ENCODE measurements at regions not wholly inside any gene's neighbourhood (a gene's known extent, or its start where the extent isn't known, plus 50 kb on each side); places are given as distances from the start of the nearest gene placed in this dataset.
A peak's percentile ranks its signal among the peaks of the same experiment; 100 is the strongest.

DNA sequence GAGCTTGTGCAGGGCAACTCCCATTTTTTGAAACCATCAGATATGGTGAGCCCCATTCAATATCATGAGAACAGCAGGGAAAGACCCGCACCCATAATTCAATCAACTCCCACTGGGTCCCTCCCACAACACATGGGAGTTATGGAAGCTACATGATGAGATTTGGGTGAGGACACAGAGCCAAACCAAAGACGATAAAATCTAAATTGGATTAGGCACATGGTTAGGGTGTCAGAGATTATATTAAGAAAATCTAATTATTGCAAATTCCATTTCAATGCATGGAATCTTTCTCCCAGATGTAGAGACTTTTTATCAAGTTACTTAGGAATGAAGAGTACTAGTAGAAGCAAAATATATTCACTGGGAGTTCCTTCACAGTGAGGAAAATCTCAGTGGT, 324.9 kb downstream of the JRKL start:
- Histone ChIP-seq H3K27me3 (ENCODE audit: low read depth) (no peaks in the 10 kb centered on the region), H3K36me3 (no peaks in the 10 kb centered on the region), H3K9me3 (no peaks in the 10 kb centered on the region), H3K4me3 (no peak overlapping the region), H3K27ac (no peak overlapping the region), H3K4me1 (peaks cover 5% of the 10 kb centered on the region)
- TF ChIP-seq, protein P1, sequence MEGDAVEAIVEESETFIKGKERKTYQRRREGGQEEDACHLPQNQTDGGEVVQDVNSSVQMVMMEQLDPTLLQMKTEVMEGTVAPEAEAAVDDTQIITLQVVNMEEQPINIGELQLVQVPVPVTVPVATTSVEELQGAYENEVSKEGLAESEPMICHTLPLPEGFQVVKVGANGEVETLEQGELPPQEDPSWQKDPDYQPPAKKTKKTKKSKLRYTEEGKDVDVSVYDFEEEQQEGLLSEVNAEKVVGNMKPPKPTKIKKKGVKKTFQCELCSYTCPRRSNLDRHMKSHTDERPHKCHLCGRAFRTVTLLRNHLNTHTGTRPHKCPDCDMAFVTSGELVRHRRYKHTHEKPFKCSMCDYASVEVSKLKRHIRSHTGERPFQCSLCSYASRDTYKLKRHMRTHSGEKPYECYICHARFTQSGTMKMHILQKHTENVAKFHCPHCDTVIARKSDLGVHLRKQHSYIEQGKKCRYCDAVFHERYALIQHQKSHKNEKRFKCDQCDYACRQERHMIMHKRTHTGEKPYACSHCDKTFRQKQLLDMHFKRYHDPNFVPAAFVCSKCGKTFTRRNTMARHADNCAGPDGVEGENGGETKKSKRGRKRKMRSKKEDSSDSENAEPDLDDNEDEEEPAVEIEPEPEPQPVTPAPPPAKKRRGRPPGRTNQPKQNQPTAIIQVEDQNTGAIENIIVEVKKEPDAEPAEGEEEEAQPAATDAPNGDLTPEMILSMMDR (IDR thresholded peaks at IDR 0.05): no peak
- no peak for ATAC-seq
- no peak for DNase-seq
- intact Hi-C loops (cut with DNase I): no loop called here

DNA sequence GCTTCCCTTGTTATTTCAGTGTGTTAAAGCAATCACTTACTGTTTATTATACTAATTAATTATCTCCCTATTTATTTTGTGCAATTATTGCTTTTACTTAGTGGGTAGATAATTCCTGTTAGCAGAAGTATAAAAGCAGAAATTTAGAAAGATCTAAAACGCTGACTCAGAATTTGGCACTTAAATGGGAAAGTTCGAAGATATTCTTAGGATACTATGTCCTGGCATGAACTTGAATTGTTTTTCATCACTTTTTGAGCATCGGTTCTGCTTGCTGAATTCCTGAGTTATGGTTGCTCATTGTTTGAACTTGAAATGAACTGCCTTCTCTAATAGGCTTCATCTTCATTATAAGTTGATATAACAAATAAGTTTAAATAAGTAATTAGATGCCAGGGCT, 325.4 kb downstream of the JRKL start:
- no peak overlapping the region for H3K27ac ChIP-seq
- TF ChIP-seq, protein P1 (IDR thresholded peaks at IDR 0.05): no peak
- no peaks in the 10 kb centered on the region for H3K27me3 ChIP-seq (ENCODE audit: low read depth)
- H3K36me3 ChIP-seq: no peaks in the 10 kb centered on the region
- intact Hi-C loops (cut with DNase I): no loop called here
- no peaks in the 10 kb centered on the region for H3K9me3 ChIP-seq
- H3K4me1 ChIP-seq: peaks cover 5% of the 10 kb centered on the region
- DNase-seq (no peak), ATAC-seq (no peak)
- H3K4me3 ChIP-seq: no peak overlapping the region

DNA sequence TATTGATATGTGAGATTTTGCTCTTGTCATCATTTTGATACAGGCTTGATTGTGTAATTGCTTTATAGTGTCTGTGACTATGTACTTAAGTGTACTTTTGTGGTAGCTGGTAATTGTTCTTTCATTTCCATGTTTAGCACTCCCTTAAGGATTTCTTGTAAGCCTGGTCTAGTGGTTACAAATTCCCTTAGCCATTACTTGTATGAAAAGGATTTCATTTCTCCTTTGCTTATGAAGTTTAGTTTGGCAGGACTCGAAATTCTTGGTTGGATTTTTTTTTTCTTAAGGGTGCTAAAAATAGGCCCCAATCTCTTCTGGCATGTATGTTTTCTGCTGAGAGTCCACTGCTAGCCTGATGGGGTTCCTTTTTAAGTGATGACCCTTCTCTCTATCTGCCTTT, 346.8 kb downstream of the JRKL start:
- Histone ChIP-seq H3K27ac (no peak overlapping the region), H3K4me1 (no peaks in the 10 kb centered on the region), H3K4me3 (no peak overlapping the region), H3K9me3 (no peaks in the 10 kb centered on the region), H3K36me3 (no peaks in the 10 kb centered on the region), H3K27me3 (ENCODE audit: low read depth) (no peaks in the 10 kb centered on the region)
- intact Hi-C loops (cut with DNase I): no loop called here
- no peak for ATAC-seq
- TF ChIP-seq, protein P1 (IDR thresholded peaks at IDR 0.05): no peak
- DNase-seq: no peak

DNA sequence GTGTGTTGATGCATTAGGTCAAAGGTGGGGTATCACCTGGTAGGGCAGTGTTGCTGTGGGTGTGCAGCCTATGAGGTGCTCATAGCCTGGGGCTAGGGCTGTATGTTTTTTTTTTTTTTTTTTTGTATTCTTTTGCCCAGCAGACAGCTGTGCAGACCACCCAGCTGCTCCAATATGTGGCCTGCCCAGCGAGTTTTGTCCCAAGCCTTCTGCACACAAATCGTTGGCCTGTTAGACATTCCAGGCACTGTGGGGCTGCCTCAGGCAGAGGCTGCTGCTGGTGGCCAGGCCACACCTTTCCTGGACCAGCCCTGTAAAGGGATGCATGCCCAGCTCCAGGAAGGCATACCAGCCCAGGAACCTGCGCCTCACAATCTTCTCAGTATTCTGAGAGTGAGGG, 348.5 kb downstream of the JRKL start:
- Histone ChIP-seq H3K4me3 (no peak overlapping the region), H3K27me3 (ENCODE audit: low read depth) (no peaks in the 10 kb centered on the region), H3K36me3 (no peaks in the 10 kb centered on the region), H3K9me3 (no peaks in the 10 kb centered on the region), H3K27ac (no peak overlapping the region), H3K4me1 (no peaks in the 10 kb centered on the region)
- TF ChIP-seq, protein P1 (IDR thresholded peaks at IDR 0.05): no peak
- DNase-seq: no peak
- ATAC-seq: peak in 1 of 2 donors; percentile 39
- intact Hi-C loops (cut with DNase I): no loop called here

DNA sequence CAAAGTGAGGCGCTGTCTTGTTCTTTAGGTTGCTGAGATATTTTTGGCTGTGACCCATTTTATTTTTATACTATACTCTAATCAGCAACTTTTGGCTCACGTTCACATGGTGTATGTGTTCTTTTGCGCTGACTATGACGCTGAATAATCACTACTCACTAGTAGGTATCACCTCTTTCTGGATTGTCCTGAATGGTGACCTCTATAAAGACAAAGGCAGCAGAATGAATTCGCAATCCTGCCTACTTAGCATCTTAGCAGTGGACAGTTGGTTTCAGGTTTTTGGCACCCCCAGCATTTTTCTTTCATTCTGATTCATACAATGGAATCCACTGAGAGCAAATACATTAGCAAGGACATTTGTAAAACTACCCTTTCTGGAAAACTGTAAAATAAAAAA, 351.3 kb downstream of the JRKL start:
- TF ChIP-seq, protein P1 (IDR thresholded peaks at IDR 0.05): no peak
- no peak for ATAC-seq
- H3K9me3 ChIP-seq: no peaks in the 10 kb centered on the region
- no peak overlapping the region for H3K4me3 ChIP-seq
- no peaks in the 10 kb centered on the region for H3K27me3 ChIP-seq (ENCODE audit: low read depth)
- no peak overlapping the region for H3K27ac ChIP-seq
- H3K4me1 ChIP-seq: no peaks in the 10 kb centered on the region
- H3K36me3 ChIP-seq: no peaks in the 10 kb centered on the region
- no peak for DNase-seq
- intact Hi-C loops (cut with DNase I): no loop called here

DNA sequence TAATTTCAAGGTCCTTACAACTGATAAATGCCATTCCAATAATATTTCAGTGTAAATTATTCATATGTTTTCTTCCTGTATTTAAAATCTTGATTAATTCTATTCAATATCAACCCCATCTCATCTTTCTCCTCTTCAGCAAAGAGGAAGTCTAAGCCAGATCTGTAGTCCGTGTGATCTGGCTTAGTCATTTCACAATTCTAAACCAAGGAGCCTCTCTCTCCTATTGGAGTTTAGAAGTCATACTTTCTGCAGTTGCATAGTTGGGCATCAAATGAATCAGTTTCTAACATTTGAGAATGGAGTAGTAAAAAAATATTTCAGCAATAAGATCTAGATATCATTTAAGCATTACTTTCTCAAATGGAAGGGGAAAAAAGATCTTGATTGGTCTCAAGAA, 354.9 kb downstream of the JRKL start:
- ATAC-seq (no peak), DNase-seq (no peak)
- H3K9me3 ChIP-seq: no peaks in the 10 kb centered on the region
- no peaks in the 10 kb centered on the region for H3K4me1 ChIP-seq
- H3K4me3 ChIP-seq: no peak overlapping the region
- no peak overlapping the region for H3K27ac ChIP-seq
- no peaks in the 10 kb centered on the region for H3K36me3 ChIP-seq
- H3K27me3 ChIP-seq (ENCODE audit: low read depth): no peaks in the 10 kb centered on the region
- TF ChIP-seq, protein P1 (IDR thresholded peaks at IDR 0.05): no peak
- intact Hi-C loops (cut with DNase I): no loop called here
